K562 (cell line): ENCODE measurements at regions not wholly inside any gene's neighbourhood (a gene's known extent, or its start where the extent isn't known, plus 50 kb on each side); places are given as distances from the start of the nearest gene placed in this dataset.
A peak's percentile ranks its signal among the peaks of the same experiment; 100 is the strongest.

Experiments
- ATAC-seq: fragments of 200-7000 bp; cut with Tn5 transposase; 3 replicates; pipeline ENCODE4 v1.9.1; 2020; ENCODE audit warnings: moderate library complexity
- BruUV-seq: library from RNA; stranded (reverse); fragments of 400-500 nt; replicated peaks from 2 replicates; lab custom pipeline; 2021; lab: Mats Ljungman, UMichigan
- CTCF ChIA-PET: fragments of 300-600 bp; formaldehyde crosslinking; extraction: SDS; loops from one replicate; lab custom pipeline; 2021; ENCODE audit warnings: low intra/inter-chr PET ratio; lab: Yijun Ruan, JAX
- POLR2A ChIA-PET: fragments of 300-600, 350-650 bp; sonication (Branson Sonifier 250); formaldehyde crosslinking; extraction: SDS; loops from one replicate; lab custom pipeline; 2021; ENCODE audit warnings: antibody characterized with exemption, inconsistent platforms; lab: Yijun Ruan, JAX
- DNase-seq, 4 experiments: peaks; one replicate each; pipeline versions ENCODE4 v3.0.0 to v3.0.0-alpha.2; 2011 to 2018; ENCODE audit warnings: low spot score in 3 of 4, mixed read lengths in 3 of 4; ENCODE audit errors: extremely low read depth in 1 of 4
- FAIRE-seq: peaks from 2 replicates; lab custom pipeline; 2011; peaks lifted over from hg19 to GRCh38; lab: Jason Lieb, UNC
- H2AFZ ChIP-seq: 2 replicates; pipeline ENCODE4 v1.6.0; 2011; ENCODE audit warnings: low read depth, low read length, control low read depth, inconsistent platforms
- H3K27ac ChIP-seq: fragments of 200-600 bp; 3 replicates; pipeline ENCODE4 v1.8.0; 2011; ENCODE audit warnings: low read depth, mild to moderate bottlenecking, control low read depth, inconsistent platforms, low read length, moderate library complexity, mixed read lengths; ENCODE audit errors: extremely low read depth
- H3K27me3 ChIP-seq, 2 experiments: fragments of 300-600 bp in 1 of 2; 2 replicates in 1 of 2; 3 replicates in 1 of 2; pipeline versions ENCODE4 v1.6.0 to v1.8.0; 2011; ENCODE audit warnings: inconsistent platforms in 2 of 2, low read length in 2 of 2, mild to moderate bottlenecking in 1 of 2, mixed read lengths in 1 of 2, moderate library complexity in 1 of 2; ENCODE audit not compliant: control insufficient read depth in 2 of 2, insufficient read depth in 2 of 2
- H3K36me3 ChIP-seq: fragments of 300-600 bp; 3 replicates; pipeline ENCODE4 v1.8.0; 2011; ENCODE audit warnings: mild to moderate bottlenecking, low read length, inconsistent platforms; ENCODE audit not compliant: control insufficient read depth, insufficient read depth
- H3K4me1 ChIP-seq, 2 experiments: fragments of 200-600 bp in 1 of 2; replicated peaks in 1 of 2; 2 replicates in 1 of 2; 3 replicates in 1 of 2; pipeline versions ENCODE4 v1.5.1 to v1.8.0; 2011; ENCODE audit warnings: inconsistent platforms in 2 of 2, low read length in 2 of 2, mild to moderate bottlenecking in 1 of 2, mixed read lengths in 1 of 2, moderate library complexity in 1 of 2; ENCODE audit not compliant: control insufficient read depth in 2 of 2, insufficient read depth in 2 of 2
- H3K4me2 ChIP-seq: 2 replicates; pipeline ENCODE4 v1.6.1; 2011; ENCODE audit warnings: low read length, control low read depth, inconsistent platforms, mixed read lengths; ENCODE audit not compliant: insufficient read depth
- H3K4me3 ChIP-seq: fragments of 200-600 bp; sonication (generic), shearing (Covaris generic); 2 replicates; pipeline ENCODE4 v1.5.1; 2016; ENCODE audit warnings: control low read depth, inconsistent platforms
- H3K79me2 ChIP-seq: fragments of 200-600 bp; 3 replicates; pipeline ENCODE4 v1.8.0; 2011; ENCODE audit warnings: low read length, inconsistent platforms; ENCODE audit not compliant: control insufficient read depth, insufficient read depth
- H3K9ac ChIP-seq, 2 experiments: 2 replicates each; pipeline versions ENCODE4 v1.6.0 to v1.6.1; 2011; ENCODE audit warnings: low read depth in 2 of 2, low read length in 2 of 2, control low read depth in 1 of 2, inconsistent platforms in 1 of 2, mild to moderate bottlenecking in 1 of 2, mixed read lengths in 1 of 2; ENCODE audit not compliant: insufficient read depth in 1 of 2
- H3K9me1 ChIP-seq: one replicate; pipeline ENCODE4 v1.6.0; 2011; ENCODE audit warnings: inconsistent platforms, mild to moderate bottlenecking, low read length, moderate library complexity; ENCODE audit not compliant: control insufficient read depth, insufficient read depth
- H3K9me3 ChIP-seq: replicated peaks from 2 replicates; pipeline ENCODE4 v1.5.1; 2011; ENCODE audit warnings: low read depth, low read length, inconsistent platforms; ENCODE audit not compliant: control insufficient read depth, insufficient read depth
- H4K20me1 ChIP-seq: replicated peaks from 2 replicates; pipeline ENCODE4 v1.6.1; 2011; ENCODE audit warnings: low read length, inconsistent platforms, mixed read lengths; ENCODE audit not compliant: control insufficient read depth, insufficient read depth
- CREB3L1 ChIP-seq: fragments of 450-650 bp; IDR thresholded peaks from 2 replicates; pipeline ENCODE4 v1.6.1; 2014; ENCODE audit warnings: low read depth, mild to moderate bottlenecking, moderate library complexity, borderline replicate concordance
- ESRRB ChIP-seq: fragments of 250-450 bp; sonication (Bioruptor Pico); IDR thresholded peaks from 2 replicates; pipeline ENCODE4 v1.5.0; 2020; ENCODE audit warnings: mild to moderate bottlenecking, moderate library complexity, borderline replicate concordance
- FOXP1 ChIP-seq: sonication (generic); formaldehyde crosslinking; IDR thresholded peaks from 2 replicates; pipeline ENCODE4 v1.8.0; 2022; ENCODE audit warnings: mild to moderate bottlenecking, missing genetic modification reagents
- MYNN ChIP-seq, 2 experiments: sonication (generic); formaldehyde crosslinking in 1 of 2; IDR thresholded peaks; 2 replicates each; pipeline versions ENCODE4 v1.5.0 to v1.6.1; 2016 to 2020; ENCODE audit warnings: antibody characterized with exemption in 1 of 2, missing genetic modification reagents in 1 of 2
- NRF1 ChIP-seq, 2 experiments: fragments of 450-650 bp; IDR thresholded peaks in 1 of 2; conservative IDR thresholded peaks in 1 of 2; 2 replicates each; pipeline ENCODE4 v1.6.1; 2014; ENCODE audit warnings: mild to moderate bottlenecking in 2 of 2
- PHF21A ChIP-seq: fragments of 450-650 bp; IDR thresholded peaks from 2 replicates; pipeline ENCODE4 v1.6.1; 2017; ENCODE audit warnings: low read depth, borderline replicate concordance
- POLR2G ChIP-seq: fragments of 200-400 bp; formaldehyde crosslinking; IDR thresholded peaks from 2 replicates; pipeline ENCODE4 v1.6.1; 2017; ENCODE audit warnings: low read depth, mild to moderate bottlenecking, antibody characterized with exemption, low read length, moderate library complexity
- RBM14 ChIP-seq: fragments of 200-400 bp; formaldehyde crosslinking; IDR thresholded peaks from 2 replicates; pipeline ENCODE4 v1.6.1; 2018; ENCODE audit warnings: low read depth, mild to moderate bottlenecking, low read length, moderate library complexity, borderline replicate concordance; ENCODE audit not compliant: insufficient read depth
- STAT5B ChIP-seq: fragments of 250-450 bp; sonication (Bioruptor Pico); IDR thresholded peaks from 2 replicates; pipeline ENCODE4 v1.8.0; 2021; ENCODE audit warnings: mild to moderate bottlenecking, inconsistent platforms
- USF2 ChIP-seq: sonication (generic); formaldehyde crosslinking; IDR thresholded peaks from 2 replicates; pipeline ENCODE4 v1.5.0; 2020; ENCODE audit warnings: missing genetic modification reagents
- ZNF12 ChIP-seq: sonication (generic); formaldehyde crosslinking; IDR thresholded peaks from 2 replicates; pipeline ENCODE4 v1.4.0; 2020; ENCODE audit warnings: mild to moderate bottlenecking, missing genetic modification reagents
- ZNF395 ChIP-seq: fragments of 200-800 bp; sonication (Bioruptor generic); IDR thresholded peaks from 2 replicates; pipeline ENCODE4 v1.6.1; 2017; ENCODE audit warnings: missing genetic modification characterization, missing compliant biosample characterization
- ZNF57 ChIP-seq: fragments of 450-650 bp; formaldehyde crosslinking; IDR thresholded peaks from 2 replicates; pipeline ENCODE4 v1.4.0; 2020; ENCODE audit warnings: mild to moderate bottlenecking, moderate library complexity
- WGBS: fragments of 100-300 bp; shearing (Covaris generic); methylation state at CpG from one replicate; pipeline ENCODE4 v1.1.6; 2016; ENCODE audit warnings: low coverage, mixed read lengths; ENCODE audit not compliant: insufficient coverage; ENCODE audit errors: missing lambda C conversion rate; 5-methylcytosine and 5-hydroxymethylcytosine counted together
- in situ Hi-C: fragments of 300-500 bp; cut with MboI; formaldehyde crosslinking; loops from 4 replicates; pipeline ENCODE4 v1.15.0; 2018; ENCODE audit warnings: inconsistent platforms, mixed read lengths
- intact Hi-C: fragments of 100-400 bp; cut with micrococcal nuclease; formaldehyde crosslinking; loops from 2 replicates; pipeline ENCODE4 v1.14.2; 2022

- no peak for TF ChIP-seq PHF21A
- TF ChIP-seq USF2, result no peak
- peak; percentile 69; the same call in 1 of the 2 replicates for TF ChIP-seq ZNF12
- BruUV-seq, result no TSS peak
- CTCF ChIA-PET, result no interaction called here
These were observed 117.5 kb downstream of the HAO1 start for GRCh38 chr20:7822772-7823171.

GRCh38 chr20:7828437-7828836 is 111.8 kb downstream of the HAO1 start:
- CTCF ChIA-PET, result no interaction called here
- intact Hi-C loops (no loop called here), in situ Hi-C loops (no loop called here)
- Histone ChIP-seq H3K79me2 (no peaks in the 10 kb centered on the region), H3K9me1 (no peaks in the 10 kb centered on the region), H3K9me3 (no peaks in the 10 kb centered on the region), H3K4me2 (no peak overlapping the region), H3K4me3 (no peak overlapping the region), H3K9ac (no peak overlapping the region), H2AFZ (no peak overlapping the region), H3K27me3 (no peaks in the 10 kb centered on the region), H4K20me1 (no peaks in the 10 kb centered on the region), H3K36me3 (no peaks in the 10 kb centered on the region), H3K27ac (no peak overlapping the region), H3K4me1 (no peaks in the 10 kb centered on the region)
- no peak for ATAC-seq
- 0% methylated on average over 1 of the region's 2 CpGs for WGBS
- FAIRE-seq, result no peak
- POLR2A ChIA-PET, result no interaction called here
- DNase-seq, result no peak
- BruUV-seq, result no TSS peak
- TF ChIP-seq POLR2G (no peak), ZNF395 (CRISPR knock-in tag) (no peak), NRF1 (conservative IDR thresholded peaks at IDR 0.05 in 1 of 2, IDR thresholded peaks at IDR 0.05 in 1 of 2) (no peak), ZNF57 (no peak), RBM14 (no peak), FOXP1 (CRISPR knock-in tag) (no peak), CREB3L1 (no peak), ESRRB (no peak), MYNN (IDR thresholded peaks at IDR 0.05) (no peak), MYNN (CRISPR knock-in tag; IDR thresholded peaks at IDR 0.05) (no peak), STAT5B (CRISPR knock-in tag) (no peak)

More at GRCh38 chr20:7822772-7823171, 117.5 kb downstream of the HAO1 start:
- no peak overlapping the region for H3K27ac ChIP-seq
- no peaks in the 10 kb centered on the region for H3K36me3 ChIP-seq
- DNase-seq (no peak), FAIRE-seq (no peak), ATAC-seq (no peak)
- H4K20me1 ChIP-seq, result no peaks in the 10 kb centered on the region
- H3K9ac ChIP-seq, result no peak overlapping the region
- H3K4me1 ChIP-seq, result no peaks in the 10 kb centered on the region
- no CpG with 5 or more reads among the region's 2 CpGs for WGBS
- intact Hi-C loops, result no loop called here
- no peaks in the 10 kb centered on the region for H3K79me2 ChIP-seq
- no peaks in the 10 kb centered on the region for H3K9me1 ChIP-seq
- H3K4me2 ChIP-seq, result no peak overlapping the region
- POLR2A ChIA-PET, result no interaction called here
- H3K4me3 ChIP-seq, result no peak overlapping the region
- H2AFZ ChIP-seq, result no peak overlapping the region
- no peaks in the 10 kb centered on the region for H3K9me3 ChIP-seq
- no peaks in the 10 kb centered on the region for H3K27me3 ChIP-seq
- in situ Hi-C loops, result no loop called here
